ENCODE measurements at regions not wholly inside any gene's neighbourhood (a gene's known extent, or its start where the extent isn't known, plus 50 kb on each side); places are given as distances from the start of the nearest gene placed in this dataset.

DNA sequence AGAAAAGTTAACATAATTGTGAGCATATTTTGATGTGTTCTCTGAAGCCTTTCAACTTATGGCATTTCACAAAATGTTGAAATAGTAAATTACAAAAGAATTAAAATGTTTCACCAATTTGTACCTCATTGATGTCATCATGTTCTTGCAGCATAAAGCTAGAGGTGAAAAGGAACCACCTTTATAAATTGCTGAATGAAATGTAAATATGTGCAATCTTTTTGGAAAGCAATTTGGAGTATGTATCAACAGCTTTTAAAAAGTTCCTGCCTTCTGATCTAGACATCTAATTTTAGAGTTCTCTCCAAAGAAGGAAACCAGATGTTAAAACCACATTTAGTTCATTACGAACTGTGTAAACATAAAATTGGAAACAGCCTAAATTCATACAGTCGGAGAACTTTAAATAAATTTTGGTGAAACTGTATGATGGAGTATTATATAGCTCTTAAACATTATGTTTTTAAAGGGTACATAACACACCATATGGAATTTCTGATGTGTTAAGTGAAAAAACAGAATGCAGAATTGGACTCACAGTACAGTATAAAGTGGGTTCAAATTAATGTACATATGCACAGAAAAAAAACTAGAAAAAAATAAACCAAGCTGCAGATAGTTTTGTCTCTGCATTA lies 311.2 kb upstream of the NAALADL2 start:
- TF ChIP-seq, protein P1, sequence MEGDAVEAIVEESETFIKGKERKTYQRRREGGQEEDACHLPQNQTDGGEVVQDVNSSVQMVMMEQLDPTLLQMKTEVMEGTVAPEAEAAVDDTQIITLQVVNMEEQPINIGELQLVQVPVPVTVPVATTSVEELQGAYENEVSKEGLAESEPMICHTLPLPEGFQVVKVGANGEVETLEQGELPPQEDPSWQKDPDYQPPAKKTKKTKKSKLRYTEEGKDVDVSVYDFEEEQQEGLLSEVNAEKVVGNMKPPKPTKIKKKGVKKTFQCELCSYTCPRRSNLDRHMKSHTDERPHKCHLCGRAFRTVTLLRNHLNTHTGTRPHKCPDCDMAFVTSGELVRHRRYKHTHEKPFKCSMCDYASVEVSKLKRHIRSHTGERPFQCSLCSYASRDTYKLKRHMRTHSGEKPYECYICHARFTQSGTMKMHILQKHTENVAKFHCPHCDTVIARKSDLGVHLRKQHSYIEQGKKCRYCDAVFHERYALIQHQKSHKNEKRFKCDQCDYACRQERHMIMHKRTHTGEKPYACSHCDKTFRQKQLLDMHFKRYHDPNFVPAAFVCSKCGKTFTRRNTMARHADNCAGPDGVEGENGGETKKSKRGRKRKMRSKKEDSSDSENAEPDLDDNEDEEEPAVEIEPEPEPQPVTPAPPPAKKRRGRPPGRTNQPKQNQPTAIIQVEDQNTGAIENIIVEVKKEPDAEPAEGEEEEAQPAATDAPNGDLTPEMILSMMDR (IDR thresholded peaks at IDR 0.05; ENCODE audit: insufficient read depth, low read length, poor library complexity, severe bottlenecking), result no peak
- no peak for TF ChIP-seq EZH2phosphoT487 (conservative IDR thresholded peaks at IDR 0.05; ENCODE audit: low read length)
